Cardiac muscle cell (in vitro differentiated cells and primary cell): ENCODE measurements at regions not wholly inside any gene's neighbourhood (a gene's known extent, or its start where the extent isn't known, plus 50 kb on each side); places are given as distances from the start of the nearest gene placed in this dataset.

Experiments
- DNase-seq, 2 donors: peaks; one replicate each; pipeline versions ENCODE4 v3.0.0 to v3.0.0-alpha.2; 2010 to 2017; ENCODE audit warnings: low read depth in 1 of 2, low spot score in 1 of 2
- H3K27ac ChIP-seq: fragments of 200-600 bp; sonication (generic); 2 replicates; pipeline ENCODE4 v1.5.1; 2016
- H3K27me3 ChIP-seq: fragments of 200-600 bp; sonication (generic); 2 replicates; pipeline ENCODE4 v1.6.0; 2016; ENCODE audit warnings: control low read depth
- H3K36me3 ChIP-seq: fragments of 200-600 bp; sonication (generic); 2 replicates; pipeline ENCODE4 v1.5.1; 2016; ENCODE audit warnings: control low read depth
- H3K4me1 ChIP-seq: fragments of 200-600 bp; sonication (generic); 2 replicates; pipeline ENCODE4 v1.8.1; 2017; ENCODE audit warnings: low read depth, mild to moderate bottlenecking, mixed run types
- H3K4me3 ChIP-seq: fragments of 200-600 bp; sonication (generic); 2 replicates; pipeline ENCODE4 v1.5.1; 2016; ENCODE audit warnings: mild to moderate bottlenecking
- H3K9me3 ChIP-seq: fragments of 200-600 bp; sonication (generic); 2 replicates; pipeline ENCODE4 v1.5.1; 2017; ENCODE audit warnings: low read depth, mild to moderate bottlenecking, control low read depth
- CTCF ChIP-seq: IDR thresholded peaks from 2 replicates; pipeline ENCODE4 v1.5.1; 2012; ENCODE audit warnings: low read depth, mild to moderate bottlenecking, low read length

DNA sequence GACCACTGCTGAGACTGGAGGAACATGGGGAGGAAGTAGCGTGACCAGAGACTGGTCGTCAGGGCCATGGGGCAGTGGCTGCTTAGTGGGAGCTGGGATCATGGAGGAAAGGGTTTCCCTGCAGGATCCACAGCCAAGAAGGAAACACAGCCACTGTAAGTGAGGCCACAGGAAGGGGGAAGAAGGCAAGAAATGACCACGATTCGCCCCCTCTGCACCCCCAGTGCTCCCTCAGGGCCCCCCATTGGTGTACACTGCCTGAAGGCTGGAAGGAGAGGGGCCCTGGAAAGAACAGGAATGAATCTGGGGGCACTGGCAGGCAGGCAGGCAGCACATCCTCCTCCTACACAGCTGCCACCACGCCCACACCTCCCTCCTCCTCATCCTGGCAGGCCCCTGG, 62.5 kb upstream of the RMDN2 start:
- no peaks in the 10 kb centered on the region for H3K9me3 ChIP-seq
- no peak for TF ChIP-seq CTCF
- no peak overlapping the region for H3K4me3 ChIP-seq
- no peak overlapping the region for H3K27ac ChIP-seq
- H3K27me3 ChIP-seq: no peaks in the 10 kb centered on the region
- no peak for DNase-seq
- H3K36me3 ChIP-seq: no peaks in the 10 kb centered on the region
- H3K4me1 ChIP-seq: peaks cover 37% of the 10 kb centered on the region

DNA sequence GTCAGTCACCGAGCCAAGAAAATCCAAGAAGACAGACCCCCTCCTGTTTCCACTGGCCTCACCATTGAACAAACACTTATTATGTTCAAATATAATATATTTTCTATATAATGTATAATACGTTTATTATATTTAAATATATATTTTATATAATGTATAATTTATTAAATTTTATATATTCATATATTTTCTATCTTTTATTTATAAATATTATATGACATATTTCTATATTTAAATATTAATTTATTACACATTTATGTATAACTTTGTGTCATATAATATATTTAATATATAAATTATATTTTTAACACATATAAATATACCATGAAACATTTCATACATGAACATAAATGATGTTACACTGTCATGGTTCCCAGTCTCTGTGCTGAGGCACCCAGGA, 60.9 kb upstream of the RMDN2 start:
- Histone ChIP-seq H3K4me1 (peaks cover 35% of the 10 kb centered on the region), H3K9me3 (no peaks in the 10 kb centered on the region), H3K27me3 (no peaks in the 10 kb centered on the region), H3K36me3 (no peaks in the 10 kb centered on the region), H3K4me3 (no peak overlapping the region), H3K27ac (no peak overlapping the region)
- TF ChIP-seq CTCF: no peak
- DNase-seq: no peak

DNA sequence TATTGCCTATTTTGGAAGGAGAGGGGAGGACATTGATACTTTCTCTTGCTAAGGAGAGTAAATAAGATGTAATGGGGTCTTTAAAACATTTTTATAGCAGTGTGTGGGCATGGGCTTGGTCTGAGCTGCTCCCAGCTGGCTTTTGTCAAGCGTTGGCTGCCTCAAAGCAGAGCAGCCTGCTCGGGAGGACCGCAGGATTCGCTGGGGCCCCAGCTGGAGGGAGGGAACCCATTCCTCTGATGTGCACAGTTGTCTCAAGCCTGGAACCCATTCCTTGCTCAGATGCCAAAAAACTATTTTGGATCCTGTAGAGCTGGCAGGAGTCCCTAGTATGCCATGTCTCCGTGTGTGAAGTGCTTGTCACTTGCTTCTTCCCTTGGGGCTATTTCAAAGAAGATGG, 59.4 kb upstream of the RMDN2 start:
- no peak for DNase-seq
- H3K27ac ChIP-seq: no peak overlapping the region
- TF ChIP-seq CTCF: no peak
- H3K4me3 ChIP-seq: no peak overlapping the region
- H3K36me3 ChIP-seq: no peaks in the 10 kb centered on the region
- no peaks in the 10 kb centered on the region for H3K9me3 ChIP-seq
- peaks cover 36% of the 10 kb centered on the region for H3K4me1 ChIP-seq
- no peaks in the 10 kb centered on the region for H3K27me3 ChIP-seq

DNA sequence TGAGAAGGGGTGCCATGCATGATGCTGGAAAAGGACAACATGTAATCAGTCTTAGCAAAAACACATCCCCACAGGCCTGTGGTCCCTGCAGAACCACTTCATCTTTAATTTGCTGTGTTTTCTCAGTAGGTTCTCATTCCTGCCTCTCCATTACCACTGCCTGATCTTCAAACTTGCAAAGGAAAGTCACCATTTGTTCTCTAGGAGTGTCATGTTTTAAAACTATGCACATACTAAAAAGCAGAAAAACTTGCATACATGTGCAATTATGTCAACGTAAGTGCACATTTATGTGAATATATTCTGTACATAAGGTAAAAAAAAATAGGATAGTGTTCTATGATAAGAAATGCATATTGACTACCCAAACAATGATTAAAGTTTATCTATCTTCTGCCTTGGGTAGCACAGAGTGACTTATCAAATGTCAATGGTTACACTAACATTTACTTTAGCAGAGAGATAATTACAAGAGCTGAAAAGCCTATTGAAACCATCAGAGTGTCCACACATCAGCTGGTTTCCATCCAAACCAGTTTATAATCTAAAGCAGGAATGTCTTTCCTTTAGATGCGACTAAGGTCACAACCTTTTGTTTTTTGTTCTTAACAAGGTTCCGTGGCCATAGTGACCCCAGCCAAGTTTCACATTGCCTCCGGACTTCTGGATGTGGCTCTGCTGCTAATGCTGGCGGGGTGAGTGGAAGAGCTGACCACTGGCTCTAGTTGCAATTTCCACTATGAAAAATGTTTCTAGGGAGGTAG, 58.7 kb upstream of the RMDN2 start:
- no peak for TF ChIP-seq CTCF
- peak in 1 of 2 donors; percentile 83 for DNase-seq

DNA sequence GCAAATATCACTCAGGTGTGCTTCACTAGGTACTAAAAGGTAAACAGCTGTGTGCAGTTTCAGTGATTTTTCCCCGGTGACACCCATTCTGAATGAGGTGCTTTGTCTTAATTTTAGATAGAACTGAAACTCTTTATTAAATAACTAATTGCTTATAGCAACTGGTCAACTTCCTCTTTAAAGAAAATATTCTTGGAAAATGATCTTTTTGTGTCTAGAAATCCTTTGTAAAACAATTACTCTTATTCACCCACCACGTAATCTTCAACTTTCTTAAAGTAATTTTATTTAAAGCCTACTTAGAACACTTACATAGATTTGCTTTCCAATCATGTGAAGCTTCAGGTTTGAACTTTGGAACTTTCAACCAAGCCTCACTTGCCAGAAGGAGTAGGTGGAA, 57.9 kb upstream of the RMDN2 start:
- Histone ChIP-seq H3K9me3 (no peaks in the 10 kb centered on the region), H3K4me1 (peaks cover 52% of the 10 kb centered on the region), H3K4me3 (no peak overlapping the region), H3K36me3 (no peaks in the 10 kb centered on the region), H3K27me3 (no peaks in the 10 kb centered on the region), H3K27ac (peak overlapping the region; percentile 28)
- TF ChIP-seq CTCF: no peak
- DNase-seq: no peak

More for the DNA sequence above, 58.7 kb upstream of the RMDN2 start:
- no peaks in the 10 kb centered on the region for H3K9me3 ChIP-seq
- H3K27ac ChIP-seq: peak overlapping the region; percentile 28
- no peak overlapping the region for H3K4me3 ChIP-seq
- H3K27me3 ChIP-seq: no peaks in the 10 kb centered on the region
- no peaks in the 10 kb centered on the region for H3K36me3 ChIP-seq
- peaks cover 44% of the 10 kb centered on the region for H3K4me1 ChIP-seq

- Histone ChIP-seq H3K9me3 (no peaks in the 10 kb centered on the region), H3K4me1 (peaks cover 54% of the 10 kb centered on the region), H3K27me3 (no peaks in the 10 kb centered on the region), H3K4me3 (no peak overlapping the region), H3K36me3 (no peaks in the 10 kb centered on the region), H3K27ac (no peak overlapping the region)
- no peak for DNase-seq
- no peak for TF ChIP-seq CTCF
Observed at GRCh38 chr2:37868866-37869265, 56.2 kb upstream of the RMDN2 start.
